ENCODE measurements at regions not wholly inside any gene's neighbourhood (a gene's known extent, or its start where the extent isn't known, plus 50 kb on each side); places are given as distances from the start of the nearest gene placed in this dataset.
"Not testable (repeated sequence)": the region's sequence is repeated elsewhere in the genome, so short reads cannot be mapped to it uniquely, and the experiment has no call there.

DNA sequence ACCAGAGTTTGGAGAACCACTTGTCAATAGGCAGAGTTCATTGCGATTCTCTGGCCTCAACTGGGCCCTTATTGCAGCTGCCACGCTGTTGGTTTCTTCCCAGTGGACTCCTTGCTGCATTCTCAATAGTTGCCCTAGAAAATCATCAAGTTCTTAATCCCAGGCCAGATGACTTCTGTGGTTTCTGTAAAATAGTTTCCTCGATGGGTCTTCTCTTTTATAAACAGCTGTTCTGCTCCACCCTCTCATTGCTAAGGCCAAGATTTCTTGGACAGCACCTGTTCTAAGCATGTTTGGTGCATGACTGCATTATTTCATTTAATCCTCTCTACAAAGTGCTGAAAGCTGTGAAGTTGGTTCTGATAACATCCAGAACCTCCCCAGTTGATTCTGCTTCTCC, 131.0 kb downstream of the BCL2L11 start:
- Histone ChIP-seq H3K4me3 (no peak overlapping the region), H3F3A (ENCODE audit: insufficient read depth) (peaks cover 7% of the 10 kb centered on the region), H3K4me2 (ENCODE audit: unreplicated experiment) (no peak overlapping the region), H3K9ac (no peak overlapping the region), H3K27ac (no peak overlapping the region), H3K27me3 (replicated peaks; ENCODE audit: insufficient read depth) (no peaks in the 10 kb centered on the region), H3K9me3 (ENCODE audit: low read depth) (no peaks in the 10 kb centered on the region), H3K79me2 (ENCODE audit: insufficient read depth) (peaks cover 34% of the 10 kb centered on the region), H3K9me2 (ENCODE audit: insufficient read depth) (no peaks in the 10 kb centered on the region), H3K4me1 (ENCODE audit: insufficient read depth) (no peaks in the 10 kb centered on the region; the same call in 1 of the 2 replicates), H4K20me1 (ENCODE audit: insufficient read depth) (no peaks in the 10 kb centered on the region), H2AFZ (no peak overlapping the region), H3K36me3 (ENCODE audit: low read depth) (no peaks in the 10 kb centered on the region)
- no peak for DNase-seq
- no peak for TF ChIP-seq EZH2 (IDR thresholded peaks at IDR 0.05; ENCODE audit: insufficient read depth, poor library complexity, severe bottlenecking)
- TF ChIP-seq EZH2phosphoT487 (IDR thresholded peaks at IDR 0.05; ENCODE audit: insufficient read depth, low read depth) = no peak
- in situ Hi-C loops (cut with MboI) = no loop called here
- 50 to 52% methylated on average over 3 of the region's 3 CpGs for WGBS, 2 experiments (ENCODE audit: low coverage in 1 of 2, low lambda C conversion rate in 2 of 2, missing lambda C conversion rate in 2 of 2)

DNA sequence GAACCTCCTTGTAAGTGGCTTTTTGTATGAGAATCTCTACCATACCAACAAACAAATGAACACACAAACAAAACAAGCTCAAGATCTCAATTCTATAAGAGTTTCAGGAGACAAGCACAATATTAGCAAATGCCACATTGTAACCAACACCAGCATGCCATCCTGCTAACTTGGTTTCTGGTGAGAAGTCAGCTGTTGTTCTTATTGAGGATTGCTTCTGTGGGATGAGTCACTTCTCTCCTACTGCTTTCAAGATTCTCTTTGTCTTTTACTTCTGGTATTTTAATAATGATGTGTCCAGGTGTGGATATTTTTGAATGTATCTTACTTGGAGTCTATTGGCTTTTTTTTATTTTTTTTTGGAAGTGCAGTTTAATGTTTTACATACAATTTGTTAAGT, 131.7 kb downstream of the BCL2L11 start:
- in situ Hi-C loops (cut with MboI) = no loop called here
- no peak overlapping the region for H3K9ac ChIP-seq

DNA sequence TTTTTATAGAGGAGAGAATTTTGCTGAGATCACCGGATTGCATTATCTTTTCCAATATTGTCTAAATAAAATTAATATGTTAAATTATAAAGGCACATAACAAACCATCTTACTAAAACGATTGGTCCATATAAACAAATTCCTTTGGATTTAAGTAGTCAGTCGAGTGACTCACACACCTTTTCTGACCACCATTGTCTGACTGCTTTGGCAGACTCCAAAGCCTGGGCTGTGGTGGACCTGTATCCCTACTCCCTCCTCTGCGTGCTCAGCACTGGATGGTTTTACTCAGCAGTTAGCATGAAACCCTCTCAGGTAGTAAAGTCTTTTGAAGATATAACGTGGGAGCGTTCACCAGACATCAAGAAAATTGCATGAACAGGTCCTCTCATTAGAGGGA, 134.2 kb downstream of the BCL2L11 start:
- peak; percentile 36 for DNase-seq
- H3F3A ChIP-seq (ENCODE audit: insufficient read depth); H3K36me3 ChIP-seq (ENCODE audit: low read depth); H3K27ac ChIP-seq; H3K9me2 ChIP-seq (ENCODE audit: insufficient read depth); H4K20me1 ChIP-seq (ENCODE audit: insufficient read depth); H2AFZ ChIP-seq; H3K4me1 ChIP-seq (ENCODE audit: insufficient read depth); H3K9ac ChIP-seq; H3K4me3 ChIP-seq; in situ Hi-C loops (cut with MboI); H3K4me2 ChIP-seq (ENCODE audit: unreplicated experiment); H3K27me3 ChIP-seq (replicated peaks; ENCODE audit: insufficient read depth); H3K9me3 ChIP-seq (ENCODE audit: low read depth): not testable (repeated sequence)
- 63 to 78% methylated on average over 6 of the region's 6 CpGs for WGBS, 2 experiments (ENCODE audit: low coverage in 1 of 2, low lambda C conversion rate in 2 of 2, missing lambda C conversion rate in 2 of 2)
- peaks cover 25% of the 10 kb centered on the region for H3K79me2 ChIP-seq (ENCODE audit: insufficient read depth)

More for the DNA sequence above, 131.7 kb downstream of the BCL2L11 start:
- H4K20me1 ChIP-seq (ENCODE audit: insufficient read depth) = no peaks in the 10 kb centered on the region
- no peak overlapping the region for H3K4me3 ChIP-seq
- peaks cover 7% of the 10 kb centered on the region for H3F3A ChIP-seq (ENCODE audit: insufficient read depth)
- H3K9me3 ChIP-seq (ENCODE audit: low read depth) = no peaks in the 10 kb centered on the region
- H3K36me3 ChIP-seq (ENCODE audit: low read depth) = no peaks in the 10 kb centered on the region
- DNase-seq = no peak
- no peak overlapping the region for H3K4me2 ChIP-seq (ENCODE audit: unreplicated experiment)
- H3K27ac ChIP-seq = no peak overlapping the region
- no peaks in the 10 kb centered on the region; the same call in 1 of the 2 replicates for H3K4me1 ChIP-seq (ENCODE audit: insufficient read depth)
- no peaks in the 10 kb centered on the region for H3K9me2 ChIP-seq (ENCODE audit: insufficient read depth)
- H3K79me2 ChIP-seq (ENCODE audit: insufficient read depth) = peaks cover 34% of the 10 kb centered on the region
- no peak for TF ChIP-seq EZH2phosphoT487 (IDR thresholded peaks at IDR 0.05; ENCODE audit: insufficient read depth, low read depth)
- TF ChIP-seq EZH2 (IDR thresholded peaks at IDR 0.05; ENCODE audit: insufficient read depth, poor library complexity, severe bottlenecking) = no peak
- H3K27me3 ChIP-seq (replicated peaks; ENCODE audit: insufficient read depth) = no peaks in the 10 kb centered on the region
- no peak overlapping the region for H2AFZ ChIP-seq

DNA sequence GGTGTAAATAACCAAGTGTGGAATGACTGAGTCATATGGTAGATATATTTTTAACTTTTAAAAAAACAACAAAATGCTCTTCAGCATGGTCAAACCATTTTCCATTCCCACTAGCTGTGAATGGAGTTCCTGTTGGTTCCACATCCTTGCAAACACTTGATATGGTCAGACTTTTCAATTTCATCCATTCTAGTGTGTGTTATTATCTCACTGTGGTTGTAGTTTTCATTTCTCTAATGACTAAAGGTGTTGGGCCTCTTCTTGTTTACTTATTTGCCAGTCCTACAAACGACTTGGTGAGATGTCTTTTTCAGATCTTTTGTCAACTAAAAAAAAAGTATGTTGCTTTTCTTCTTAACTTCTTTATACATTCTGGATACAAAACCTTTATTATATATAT, 135.9 kb downstream of the BCL2L11 start:
- H3K9me2 ChIP-seq (ENCODE audit: insufficient read depth); H3K9ac ChIP-seq; H3F3A ChIP-seq (ENCODE audit: insufficient read depth); H3K27me3 ChIP-seq (replicated peaks; ENCODE audit: insufficient read depth); H3K36me3 ChIP-seq (ENCODE audit: low read depth); H3K27ac ChIP-seq; H3K4me2 ChIP-seq (ENCODE audit: unreplicated experiment); in situ Hi-C loops (cut with MboI); H3K9me3 ChIP-seq (ENCODE audit: low read depth); H3K4me3 ChIP-seq; DNase-seq; H4K20me1 ChIP-seq (ENCODE audit: insufficient read depth); H2AFZ ChIP-seq; H3K4me1 ChIP-seq (ENCODE audit: insufficient read depth): not testable (repeated sequence)
- 42 to 67% methylated on average over 1 of the region's 1 CpG for WGBS, 2 experiments (ENCODE audit: low coverage in 1 of 2, low lambda C conversion rate in 2 of 2, missing lambda C conversion rate in 2 of 2)
- H3K79me2 ChIP-seq (ENCODE audit: insufficient read depth) = peaks cover 12% of the 10 kb centered on the region

DNA sequence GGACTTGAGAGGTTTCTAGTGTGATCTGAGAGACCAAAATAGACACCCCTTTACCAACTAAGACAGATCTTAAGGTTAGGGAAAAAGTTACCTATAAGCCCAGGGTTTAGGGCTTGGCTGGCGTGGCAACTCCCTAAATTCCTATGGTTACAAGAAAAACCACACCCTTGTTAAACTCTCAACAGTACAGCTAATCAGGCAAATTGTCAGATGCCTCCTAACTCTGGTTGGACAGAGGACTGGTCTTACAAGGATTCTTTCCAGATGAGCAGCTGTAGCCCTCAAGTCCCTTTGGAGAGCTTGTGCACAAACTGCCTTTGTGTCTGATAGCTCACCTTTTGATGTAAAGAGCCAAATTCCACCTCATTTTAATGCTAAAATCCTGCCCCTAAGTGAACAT, 136.9 kb downstream of the BCL2L11 start:
- DNase-seq; H3K9me2 ChIP-seq (ENCODE audit: insufficient read depth); H3K4me1 ChIP-seq (ENCODE audit: insufficient read depth); in situ Hi-C loops (cut with MboI); H3K4me2 ChIP-seq (ENCODE audit: unreplicated experiment); H3K79me2 ChIP-seq (ENCODE audit: insufficient read depth); H4K20me1 ChIP-seq (ENCODE audit: insufficient read depth); H3K27ac ChIP-seq; H2AFZ ChIP-seq; H3K9me3 ChIP-seq (ENCODE audit: low read depth); H3K27me3 ChIP-seq (replicated peaks; ENCODE audit: insufficient read depth); H3F3A ChIP-seq (ENCODE audit: insufficient read depth); H3K36me3 ChIP-seq (ENCODE audit: low read depth); H3K9ac ChIP-seq; H3K4me3 ChIP-seq: not testable (repeated sequence)
- WGBS, 2 experiments (ENCODE audit: low coverage in 1 of 2, low lambda C conversion rate in 2 of 2, missing lambda C conversion rate in 2 of 2) = 100% methylated on average over 1 of the region's 1 CpG

DNA sequence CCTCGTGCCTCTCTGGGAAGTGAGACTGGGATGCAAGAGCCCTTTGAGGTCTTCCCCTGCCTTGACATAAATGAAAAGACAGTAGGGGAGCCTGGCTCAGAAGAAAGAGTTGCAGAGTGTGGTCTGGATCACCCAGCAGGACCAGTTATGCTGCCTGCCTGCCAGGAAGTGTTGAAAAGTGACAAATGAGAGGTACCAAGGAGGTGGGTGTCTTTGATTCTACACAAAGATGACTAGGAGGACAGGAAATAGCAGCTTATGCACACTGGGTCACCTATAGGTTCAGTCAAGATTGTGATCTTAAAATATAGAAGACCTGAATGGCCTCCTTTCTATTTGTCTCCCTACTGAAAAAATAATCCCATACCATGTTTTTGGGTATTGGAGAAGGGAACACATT, 137.6 kb downstream of the BCL2L11 start:
- H3K4me2 ChIP-seq (ENCODE audit: unreplicated experiment); H3K27me3 ChIP-seq (replicated peaks; ENCODE audit: insufficient read depth); H3K79me2 ChIP-seq (ENCODE audit: insufficient read depth); H3F3A ChIP-seq (ENCODE audit: insufficient read depth); DNase-seq; H3K9ac ChIP-seq; H4K20me1 ChIP-seq (ENCODE audit: insufficient read depth); H3K27ac ChIP-seq; H3K4me1 ChIP-seq (ENCODE audit: insufficient read depth); H3K36me3 ChIP-seq (ENCODE audit: low read depth); in situ Hi-C loops (cut with MboI); H3K9me3 ChIP-seq (ENCODE audit: low read depth); H2AFZ ChIP-seq; H3K9me2 ChIP-seq (ENCODE audit: insufficient read depth); H3K4me3 ChIP-seq: not testable (repeated sequence)
- WGBS, 2 experiments (ENCODE audit: low coverage in 1 of 2, low lambda C conversion rate in 2 of 2, missing lambda C conversion rate in 2 of 2) = 100% methylated on average over 1 of the region's 1 CpG; no CpG with 5 or more reads in 1 of the 2 experiments

DNA sequence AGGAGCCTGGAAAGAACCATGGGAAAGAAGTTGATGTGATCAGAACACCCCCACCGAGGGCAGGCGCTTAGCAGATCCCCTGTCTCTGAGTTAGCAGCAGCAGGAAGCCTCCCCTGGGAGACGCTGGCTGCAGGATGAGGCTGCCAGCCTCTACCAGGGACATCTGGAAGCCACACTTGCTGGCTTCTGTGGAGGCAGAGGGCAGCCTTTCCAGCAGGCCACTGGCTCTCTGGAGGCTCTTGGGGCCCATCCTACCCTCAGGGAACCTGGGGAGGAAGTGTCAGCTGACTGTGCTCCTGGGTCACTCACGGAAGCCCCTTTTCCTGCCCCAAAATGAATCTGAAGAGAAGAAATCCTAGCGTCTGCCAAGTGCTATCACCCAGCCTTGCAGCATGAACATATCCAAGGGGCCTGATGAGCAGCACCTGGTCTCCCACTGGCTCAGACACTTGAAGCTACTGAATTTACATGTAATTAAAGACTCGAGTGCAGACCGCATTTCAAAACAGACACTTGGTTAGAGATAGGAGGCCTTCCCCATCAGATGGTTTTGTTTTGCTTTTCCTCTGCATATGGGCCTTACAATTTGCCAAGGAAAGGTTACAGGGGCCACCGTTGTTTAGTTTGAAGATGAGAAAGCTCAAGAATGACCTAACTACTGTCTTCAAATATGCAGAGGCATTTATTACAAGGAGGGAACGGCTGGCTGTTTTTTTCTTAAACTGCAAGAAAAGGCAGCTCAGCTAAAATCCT, 142.1 kb downstream of the BCL2L11 start:
- H3K27me3 ChIP-seq (replicated peaks; ENCODE audit: insufficient read depth); H3K27ac ChIP-seq; H2AFZ ChIP-seq; DNase-seq; in situ Hi-C loops (cut with MboI); H3K79me2 ChIP-seq (ENCODE audit: insufficient read depth); H3F3A ChIP-seq (ENCODE audit: insufficient read depth); H3K9ac ChIP-seq; H4K20me1 ChIP-seq (ENCODE audit: insufficient read depth); H3K4me3 ChIP-seq; H3K36me3 ChIP-seq (ENCODE audit: low read depth); H3K4me1 ChIP-seq (ENCODE audit: insufficient read depth); H3K4me2 ChIP-seq (ENCODE audit: unreplicated experiment); H3K9me2 ChIP-seq (ENCODE audit: insufficient read depth); H3K9me3 ChIP-seq (ENCODE audit: low read depth): not testable (repeated sequence)
- WGBS, 2 experiments (ENCODE audit: low coverage in 1 of 2, low lambda C conversion rate in 2 of 2, missing lambda C conversion rate in 2 of 2) = 63 to 65% methylated on average over 6 to 7 of the region's 9 CpGs

All from GM23248 (cell line).